ENCODE measurements at regions not wholly inside any gene's neighbourhood (a gene's known extent, or its start where the extent isn't known, plus 50 kb on each side); places are given as distances from the start of the nearest gene placed in this dataset.

DNA sequence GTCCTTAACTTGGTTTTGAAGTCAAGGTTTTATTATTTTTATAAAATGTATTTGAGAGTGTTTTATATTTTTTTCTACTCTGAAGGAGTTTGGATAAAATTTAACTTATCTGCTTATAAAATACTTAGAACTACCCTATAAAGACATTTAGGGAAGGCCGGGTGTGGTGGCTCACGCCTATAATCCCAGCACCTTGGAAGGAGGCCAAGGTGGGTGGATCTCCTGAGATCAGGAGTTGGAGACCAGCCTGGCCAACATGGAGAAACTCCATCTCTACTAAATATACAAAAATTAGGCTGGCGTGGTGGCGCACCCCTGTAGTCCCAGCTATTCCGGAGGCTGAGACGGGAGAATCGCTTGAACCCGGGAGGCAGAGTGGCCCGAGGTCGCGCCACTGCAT is 486.4 kb downstream of the DSC3 start:
- Mint-ChIP-seq H3K27ac (no peak overlapping the region), H3K27me3 (ENCODE audit: low read depth) (no peaks in the 10 kb centered on the region), H3K4me1 (no peaks in the 10 kb centered on the region), H3K4me3 (no peak overlapping the region), H3K9me3 (no peaks in the 10 kb centered on the region; a peak in 1 of 5 replicates), H3K36me3 (ENCODE audit: insufficient read depth in 1 of 3, low read depth in 3 of 3) (no peaks in the 10 kb centered on the region)
- Histone ChIP-seq H3K4me2 (ENCODE audit: insufficient read depth, insufficient read length, low read length) (no peak overlapping the region), H2BK20ac (ENCODE audit: low read depth, low read length, poor library complexity, severe bottlenecking) (no peak overlapping the region), H4K5ac (ENCODE audit: insufficient read length, low read depth, low read length) (no peak overlapping the region), H3K4me1 (ENCODE audit: insufficient read depth, low read length) (no peaks in the 10 kb centered on the region), H2AFZ (ENCODE audit: low read length) (no peak overlapping the region), H3T11ph (ENCODE audit: low read length) (no peak overlapping the region), H3K4ac (ENCODE audit: low read depth, low read length) (no peak overlapping the region), H3K27me3 (ENCODE audit: insufficient read depth, low read length) (no peaks in the 10 kb centered on the region), H3K9ac (ENCODE audit: extremely low read depth, insufficient read length, low read length) (no peak overlapping the region), H3K18ac (ENCODE audit: insufficient read length, low read depth, low read length) (no peak overlapping the region), H4K20me1 (ENCODE audit: control insufficient read depth, insufficient read depth, insufficient read length) (no peaks in the 10 kb centered on the region), H2BK12ac (ENCODE audit: insufficient read length, low read depth, low read length) (no peak overlapping the region), H2BK120ac (ENCODE audit: low read depth, low read length, poor library complexity, severe bottlenecking) (no peak overlapping the region), H3K23ac (ENCODE audit: insufficient read length, low read depth, low read length) (no peak overlapping the region), H3K9me3 (ENCODE audit: control insufficient read depth, low read depth, low read length) (no peaks in the 10 kb centered on the region), H3K27ac (ENCODE audit: insufficient read length, low read depth, low read length) (no peak overlapping the region), H4K8ac (replicated peaks; ENCODE audit: insufficient read length, low read depth, low read length) (no peak overlapping the region), H4K91ac (ENCODE audit: insufficient read length, low read depth, low read length) (no peak overlapping the region), H3K56ac (ENCODE audit: insufficient read length, low read depth, low read length) (no peak overlapping the region), H2BK15ac (ENCODE audit: low read depth, low read length) (no peak overlapping the region), H3K14ac (ENCODE audit: insufficient read depth, low read length) (no peak overlapping the region), H3K23me2 (ENCODE audit: insufficient read length, low read depth, low read length, poor library complexity, severe bottlenecking) (no peaks in the 10 kb centered on the region), H3K79me2 (ENCODE audit: insufficient read depth, low read length) (no peaks in the 10 kb centered on the region), H3K79me1 (ENCODE audit: insufficient read depth, low read depth, low read length, poor library complexity, severe bottlenecking) (no peaks in the 10 kb centered on the region), H2AK5ac (ENCODE audit: insufficient read length, low read length) (no peak overlapping the region), H2BK5ac (ENCODE audit: insufficient read length, low read length) (no peak overlapping the region)
- DNase-seq = no peak
- no CpG with 5 or more reads among the region's 11 CpGs for WGBS (ENCODE audit: extremely low coverage, insufficient read length, low lambda C conversion rate)
- TF ChIP-seq, protein P1, sequence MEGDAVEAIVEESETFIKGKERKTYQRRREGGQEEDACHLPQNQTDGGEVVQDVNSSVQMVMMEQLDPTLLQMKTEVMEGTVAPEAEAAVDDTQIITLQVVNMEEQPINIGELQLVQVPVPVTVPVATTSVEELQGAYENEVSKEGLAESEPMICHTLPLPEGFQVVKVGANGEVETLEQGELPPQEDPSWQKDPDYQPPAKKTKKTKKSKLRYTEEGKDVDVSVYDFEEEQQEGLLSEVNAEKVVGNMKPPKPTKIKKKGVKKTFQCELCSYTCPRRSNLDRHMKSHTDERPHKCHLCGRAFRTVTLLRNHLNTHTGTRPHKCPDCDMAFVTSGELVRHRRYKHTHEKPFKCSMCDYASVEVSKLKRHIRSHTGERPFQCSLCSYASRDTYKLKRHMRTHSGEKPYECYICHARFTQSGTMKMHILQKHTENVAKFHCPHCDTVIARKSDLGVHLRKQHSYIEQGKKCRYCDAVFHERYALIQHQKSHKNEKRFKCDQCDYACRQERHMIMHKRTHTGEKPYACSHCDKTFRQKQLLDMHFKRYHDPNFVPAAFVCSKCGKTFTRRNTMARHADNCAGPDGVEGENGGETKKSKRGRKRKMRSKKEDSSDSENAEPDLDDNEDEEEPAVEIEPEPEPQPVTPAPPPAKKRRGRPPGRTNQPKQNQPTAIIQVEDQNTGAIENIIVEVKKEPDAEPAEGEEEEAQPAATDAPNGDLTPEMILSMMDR (conservative IDR thresholded peaks at IDR 0.05) = no peak
